ENCODE measurements at regions not wholly inside any gene's neighbourhood (a gene's known extent, or its start where the extent isn't known, plus 50 kb on each side); places are given as distances from the start of the nearest gene placed in this dataset.

- TF ChIP-seq, protein P1, sequence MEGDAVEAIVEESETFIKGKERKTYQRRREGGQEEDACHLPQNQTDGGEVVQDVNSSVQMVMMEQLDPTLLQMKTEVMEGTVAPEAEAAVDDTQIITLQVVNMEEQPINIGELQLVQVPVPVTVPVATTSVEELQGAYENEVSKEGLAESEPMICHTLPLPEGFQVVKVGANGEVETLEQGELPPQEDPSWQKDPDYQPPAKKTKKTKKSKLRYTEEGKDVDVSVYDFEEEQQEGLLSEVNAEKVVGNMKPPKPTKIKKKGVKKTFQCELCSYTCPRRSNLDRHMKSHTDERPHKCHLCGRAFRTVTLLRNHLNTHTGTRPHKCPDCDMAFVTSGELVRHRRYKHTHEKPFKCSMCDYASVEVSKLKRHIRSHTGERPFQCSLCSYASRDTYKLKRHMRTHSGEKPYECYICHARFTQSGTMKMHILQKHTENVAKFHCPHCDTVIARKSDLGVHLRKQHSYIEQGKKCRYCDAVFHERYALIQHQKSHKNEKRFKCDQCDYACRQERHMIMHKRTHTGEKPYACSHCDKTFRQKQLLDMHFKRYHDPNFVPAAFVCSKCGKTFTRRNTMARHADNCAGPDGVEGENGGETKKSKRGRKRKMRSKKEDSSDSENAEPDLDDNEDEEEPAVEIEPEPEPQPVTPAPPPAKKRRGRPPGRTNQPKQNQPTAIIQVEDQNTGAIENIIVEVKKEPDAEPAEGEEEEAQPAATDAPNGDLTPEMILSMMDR (IDR thresholded peaks at IDR 0.05; ENCODE audit: extremely low read depth, insufficient read depth, missing control alignments) = no peak
- DNase-seq (ENCODE audit: low spot score) = no peak
- in situ Hi-C loops (cut with MboI; ENCODE audit: low pct_unique_long_range_greater_than_20kb, low sequenced_read_pairs, unreplicated experiment) = no loop called here
Measured at GRCh38 chr5:166823360-166823759, 1468.1 kb upstream of the WWC1 start.

DNA sequence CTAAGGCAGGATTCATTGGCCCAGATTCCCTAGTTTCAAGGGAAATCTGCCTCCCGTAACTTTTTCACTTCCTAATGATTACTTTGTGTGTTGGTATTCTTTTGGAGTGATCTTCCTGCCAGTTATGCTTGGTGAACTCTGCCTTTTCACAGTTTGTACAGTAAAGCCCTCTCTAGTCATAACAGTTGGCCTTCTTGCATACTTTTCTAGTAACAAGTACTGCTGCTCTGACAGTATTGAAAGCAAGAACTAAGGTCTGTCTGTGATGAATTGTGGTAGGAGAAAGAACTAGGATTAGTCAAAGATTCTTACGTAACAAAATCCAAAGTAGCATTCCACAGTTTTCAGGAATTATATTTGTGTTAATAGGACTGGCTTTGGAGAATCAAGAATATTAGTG lies 1457.2 kb upstream of the WWC1 start:
- TF ChIP-seq, protein P1 (IDR thresholded peaks at IDR 0.05; ENCODE audit: extremely low read depth, insufficient read depth, missing control alignments) = no peak
- DNase-seq (ENCODE audit: low spot score) = no peak
- in situ Hi-C loops (cut with MboI; ENCODE audit: low pct_unique_long_range_greater_than_20kb, low sequenced_read_pairs, unreplicated experiment) = no loop called here

- no peak for DNase-seq (ENCODE audit: low spot score)
- TF ChIP-seq, protein P1 (IDR thresholded peaks at IDR 0.05; ENCODE audit: extremely low read depth, insufficient read depth, missing control alignments) = no peak
- in situ Hi-C loops (cut with MboI; ENCODE audit: low pct_unique_long_range_greater_than_20kb, low sequenced_read_pairs, unreplicated experiment) = no loop called here
Measured at GRCh38 chr5:166845044-166845443, 1446.4 kb upstream of the WWC1 start.

- DNase-seq (ENCODE audit: low spot score) = no peak
- TF ChIP-seq, protein P1 (IDR thresholded peaks at IDR 0.05; ENCODE audit: extremely low read depth, insufficient read depth, missing control alignments) = no peak
- in situ Hi-C loops (cut with MboI; ENCODE audit: low pct_unique_long_range_greater_than_20kb, low sequenced_read_pairs, unreplicated experiment) = no loop called here
Measured at GRCh38 chr5:166856791-166857190, 1434.7 kb upstream of the WWC1 start.

- in situ Hi-C loops (cut with MboI; ENCODE audit: low pct_unique_long_range_greater_than_20kb, low sequenced_read_pairs, unreplicated experiment) = no loop called here
- TF ChIP-seq, protein P1 (IDR thresholded peaks at IDR 0.05; ENCODE audit: extremely low read depth, insufficient read depth, missing control alignments) = no peak
Measured at GRCh38 chr5:166860426-166860825, 1431.0 kb upstream of the WWC1 start.

DNA sequence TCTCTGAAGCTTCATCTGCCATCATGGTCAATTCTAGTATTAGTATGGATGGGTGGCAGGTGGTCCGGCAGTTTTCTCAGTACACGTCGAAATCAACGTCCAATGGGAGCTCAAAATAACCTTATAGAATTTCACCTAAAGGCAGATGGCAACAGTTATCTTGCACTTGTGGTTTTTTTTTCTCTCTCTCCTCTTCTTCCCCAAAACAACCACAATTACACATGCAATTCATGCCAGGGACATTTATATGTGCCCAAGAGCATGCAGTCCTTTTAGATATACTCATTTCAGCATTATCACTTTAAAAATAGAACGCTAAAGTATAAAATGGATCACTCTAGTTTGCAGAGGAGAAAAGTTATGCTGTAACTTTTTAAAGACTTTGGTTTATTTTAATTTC lies 1428.9 kb upstream of the WWC1 start:
- in situ Hi-C loops (cut with MboI; ENCODE audit: low pct_unique_long_range_greater_than_20kb, low sequenced_read_pairs, unreplicated experiment) = no loop called here
- DNase-seq (ENCODE audit: low spot score) = no peak
- TF ChIP-seq, protein P1 (IDR thresholded peaks at IDR 0.05; ENCODE audit: extremely low read depth, insufficient read depth, missing control alignments) = no peak

More at GRCh38 chr5:166860426-166860825, 1431.0 kb upstream of the WWC1 start:
- DNase-seq (ENCODE audit: low spot score) = no peak

DNA sequence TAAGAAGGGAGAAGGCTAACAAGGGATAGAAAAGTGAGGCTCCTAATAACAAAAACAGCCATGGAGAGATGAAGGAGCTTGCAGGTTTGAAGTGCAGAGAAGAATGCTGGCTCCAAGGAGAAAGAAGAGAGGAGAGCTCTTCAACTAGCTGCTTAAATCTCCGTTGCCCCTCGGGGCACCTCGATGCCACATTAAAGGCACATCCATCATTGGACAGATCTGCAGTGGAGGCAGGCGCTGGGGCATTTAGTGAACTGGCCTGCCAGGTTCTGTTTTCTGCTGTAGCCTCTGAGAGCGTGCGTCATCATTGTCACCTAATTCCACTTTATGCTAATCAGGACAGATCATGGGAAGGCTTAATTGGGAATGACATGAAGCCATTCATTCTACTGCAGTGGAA lies 1426.2 kb upstream of the WWC1 start:
- in situ Hi-C loops (cut with MboI; ENCODE audit: low pct_unique_long_range_greater_than_20kb, low sequenced_read_pairs, unreplicated experiment) = no loop called here
- DNase-seq (ENCODE audit: low spot score) = no peak
- TF ChIP-seq, protein P1 (IDR thresholded peaks at IDR 0.05; ENCODE audit: extremely low read depth, insufficient read depth, missing control alignments) = no peak
